ENCODE measurements at regions not wholly inside any gene's neighbourhood (a gene's known extent, or its start where the extent isn't known, plus 50 kb on each side); places are given as distances from the start of the nearest gene placed in this dataset.

DNA sequence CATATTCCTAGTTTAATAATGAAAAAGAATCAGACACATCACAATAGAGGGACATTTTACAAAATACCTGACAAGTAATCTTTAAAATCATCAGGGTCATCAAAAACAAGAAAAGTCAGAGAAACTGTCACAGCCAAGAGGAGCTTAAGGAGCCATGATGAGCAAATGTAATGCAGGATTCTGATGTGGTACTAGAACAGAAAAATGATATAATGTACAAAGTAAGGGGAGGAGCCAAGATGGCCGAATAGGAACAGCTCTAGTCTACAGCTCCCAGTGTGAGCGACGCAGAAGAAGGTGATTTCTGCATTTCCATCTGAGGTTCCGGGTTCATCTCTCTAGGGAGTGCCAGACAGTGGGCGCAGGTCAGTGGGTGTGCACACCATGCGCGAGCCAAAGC, 198.0 kb upstream of the FAT3 start:
- TF ChIP-seq, protein P1, sequence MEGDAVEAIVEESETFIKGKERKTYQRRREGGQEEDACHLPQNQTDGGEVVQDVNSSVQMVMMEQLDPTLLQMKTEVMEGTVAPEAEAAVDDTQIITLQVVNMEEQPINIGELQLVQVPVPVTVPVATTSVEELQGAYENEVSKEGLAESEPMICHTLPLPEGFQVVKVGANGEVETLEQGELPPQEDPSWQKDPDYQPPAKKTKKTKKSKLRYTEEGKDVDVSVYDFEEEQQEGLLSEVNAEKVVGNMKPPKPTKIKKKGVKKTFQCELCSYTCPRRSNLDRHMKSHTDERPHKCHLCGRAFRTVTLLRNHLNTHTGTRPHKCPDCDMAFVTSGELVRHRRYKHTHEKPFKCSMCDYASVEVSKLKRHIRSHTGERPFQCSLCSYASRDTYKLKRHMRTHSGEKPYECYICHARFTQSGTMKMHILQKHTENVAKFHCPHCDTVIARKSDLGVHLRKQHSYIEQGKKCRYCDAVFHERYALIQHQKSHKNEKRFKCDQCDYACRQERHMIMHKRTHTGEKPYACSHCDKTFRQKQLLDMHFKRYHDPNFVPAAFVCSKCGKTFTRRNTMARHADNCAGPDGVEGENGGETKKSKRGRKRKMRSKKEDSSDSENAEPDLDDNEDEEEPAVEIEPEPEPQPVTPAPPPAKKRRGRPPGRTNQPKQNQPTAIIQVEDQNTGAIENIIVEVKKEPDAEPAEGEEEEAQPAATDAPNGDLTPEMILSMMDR (IDR thresholded peaks at IDR 0.05): no peak
- Mint-ChIP-seq H3K4me1 (no peaks in the 10 kb centered on the region), H3K4me3 (no peak overlapping the region), H3K27ac (no peak overlapping the region), H3K27me3 (no peaks in the 10 kb centered on the region), H3K9me3 (ENCODE audit: insufficient read depth) (no peaks in the 10 kb centered on the region)
- no peaks in the 10 kb centered on the region for H4K20me1 ChIP-seq (ENCODE audit: control insufficient read depth, insufficient read depth, low read length, poor library complexity, severe bottlenecking)
- no peaks in the 10 kb centered on the region for H3K4me1 ChIP-seq (ENCODE audit: control insufficient read depth in 2 of 2, insufficient read depth in 2 of 2, low read length in 2 of 2)
- no peaks in the 10 kb centered on the region for H3K27me3 ChIP-seq (replicated peaks in 1 of 4; ENCODE audit: control extremely low read depth in 1 of 4, control insufficient read depth in 3 of 4, insufficient read depth in 4 of 4, low read length in 3 of 4)
- intact Hi-C loops (cut with micrococcal nuclease): no loop called here
- WGBS (ENCODE audit: insufficient coverage): 72% methylated on average over 3 of the region's 7 CpGs
- H3K4me2 ChIP-seq (replicated peaks; ENCODE audit: low read depth, low read length, poor library complexity, severe bottlenecking): no peak overlapping the region
- no peak for ATAC-seq (ENCODE audit: low read depth)
- no peak overlapping the region for H3K27ac ChIP-seq (ENCODE audit: low read length in 2 of 2)
- no peaks in the 10 kb centered on the region for H3K36me3 ChIP-seq (replicated peaks in 1 of 2; ENCODE audit: control extremely low read depth in 1 of 2, control insufficient read depth in 1 of 2, extremely low read depth in 1 of 2, insufficient read depth in 2 of 2, low read length in 1 of 2)
- no peak overlapping the region for H3K9ac ChIP-seq (ENCODE audit: low read length)
- no peak for DNase-seq
- no peak overlapping the region for H3K4me3 ChIP-seq (ENCODE audit: control extremely low read depth in 1 of 5, extremely low read depth in 1 of 5, insufficient read depth in 1 of 5, low read depth in 2 of 5, low read length in 4 of 5)
- CTCF ChIA-PET: no interaction called here
- H3K79me2 ChIP-seq (ENCODE audit: control insufficient read depth, insufficient read depth, low read length): no peaks in the 10 kb centered on the region
- no peak overlapping the region for H2AFZ ChIP-seq (ENCODE audit: insufficient read depth, low read depth, low read length, poor library complexity, severe bottlenecking)
- H3K9me3 ChIP-seq (ENCODE audit: control extremely low read depth in 1 of 3, control insufficient read depth in 2 of 3, insufficient read depth in 1 of 3, low read length in 2 of 3): peaks cover 0 to 2% (median 0%) of the 10 kb centered on the region in 3 donors
- POLR2A ChIA-PET: no interaction called here

DNA sequence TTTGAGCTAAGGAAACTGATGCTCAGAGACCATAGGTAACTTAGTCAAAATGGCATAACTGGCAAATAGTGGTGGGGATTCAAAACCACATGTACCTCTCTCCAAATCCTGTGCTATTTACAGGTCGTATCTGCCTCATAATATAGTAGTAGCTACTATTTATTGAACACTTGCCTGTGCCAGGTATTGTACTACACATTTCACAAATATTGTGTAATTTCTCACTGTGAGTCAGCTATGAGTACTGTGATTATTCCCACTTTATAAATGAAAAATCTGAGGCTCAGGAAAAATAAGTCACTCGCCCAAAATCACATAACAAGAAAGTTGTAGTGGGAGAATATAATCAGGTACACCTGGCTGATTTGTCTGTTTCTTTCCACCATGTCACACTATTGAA, 199.8 kb upstream of the FAT3 start:
- H3K27ac Mint-ChIP-seq: no peak overlapping the region
- ChIA-PET CTCF (no interaction called here), POLR2A (no interaction called here)
- peaks cover 3% of the 10 kb centered on the region for H3K9me3 Mint-ChIP-seq (ENCODE audit: insufficient read depth)
- Histone ChIP-seq H3K9ac (ENCODE audit: low read length) (no peak overlapping the region), H4K20me1 (ENCODE audit: control insufficient read depth, insufficient read depth, low read length, poor library complexity, severe bottlenecking) (no peaks in the 10 kb centered on the region), H2AFZ (ENCODE audit: insufficient read depth, low read depth, low read length, poor library complexity, severe bottlenecking) (no peak overlapping the region), H3K4me3 (ENCODE audit: control extremely low read depth in 1 of 5, extremely low read depth in 1 of 5, insufficient read depth in 1 of 5, low read depth in 2 of 5, low read length in 4 of 5) (no peak overlapping the region), H3K4me2 (replicated peaks; ENCODE audit: low read depth, low read length, poor library complexity, severe bottlenecking) (no peak overlapping the region), H3K9me3 (ENCODE audit: control extremely low read depth in 1 of 3, control insufficient read depth in 2 of 3, insufficient read depth in 1 of 3, low read length in 2 of 3) (peaks cover 0 to 2% (median 0%) of the 10 kb centered on the region in 3 donors), H3K27ac (ENCODE audit: low read length in 2 of 2) (no peak overlapping the region), H3K27me3 (replicated peaks in 1 of 4; ENCODE audit: control extremely low read depth in 1 of 4, control insufficient read depth in 3 of 4, insufficient read depth in 4 of 4, low read length in 3 of 4) (no peaks in the 10 kb centered on the region), H3K79me2 (ENCODE audit: control insufficient read depth, insufficient read depth, low read length) (no peaks in the 10 kb centered on the region), H3K36me3 (replicated peaks in 1 of 2; ENCODE audit: control extremely low read depth in 1 of 2, control insufficient read depth in 1 of 2, extremely low read depth in 1 of 2, insufficient read depth in 2 of 2, low read length in 1 of 2) (no peaks in the 10 kb centered on the region), H3K4me1 (ENCODE audit: control insufficient read depth in 2 of 2, insufficient read depth in 2 of 2, low read length in 2 of 2) (no peaks in the 10 kb centered on the region)
- ATAC-seq (ENCODE audit: low read depth) (no peak), DNase-seq (no peak)
- no peak for TF ChIP-seq EZH2 (IDR thresholded peaks at IDR 0.05; ENCODE audit: borderline replicate concordance, insufficient read depth, low read depth, low read length, poor library complexity, severe bottlenecking)
- TF ChIP-seq, protein P1 (IDR thresholded peaks at IDR 0.05): no peak
- no peaks in the 10 kb centered on the region for H3K4me1 Mint-ChIP-seq
- no CpG with 5 or more reads among the region's 2 CpGs for WGBS (ENCODE audit: insufficient coverage)
- intact Hi-C loops (cut with micrococcal nuclease): no loop called here
- no peaks in the 10 kb centered on the region for H3K27me3 Mint-ChIP-seq
- no peak overlapping the region for H3K4me3 Mint-ChIP-seq
